ENCODE measurements at regions not wholly inside any gene's neighbourhood (a gene's known extent, or its start where the extent isn't known, plus 50 kb on each side); places are given as distances from the start of the nearest gene placed in this dataset.

DNA sequence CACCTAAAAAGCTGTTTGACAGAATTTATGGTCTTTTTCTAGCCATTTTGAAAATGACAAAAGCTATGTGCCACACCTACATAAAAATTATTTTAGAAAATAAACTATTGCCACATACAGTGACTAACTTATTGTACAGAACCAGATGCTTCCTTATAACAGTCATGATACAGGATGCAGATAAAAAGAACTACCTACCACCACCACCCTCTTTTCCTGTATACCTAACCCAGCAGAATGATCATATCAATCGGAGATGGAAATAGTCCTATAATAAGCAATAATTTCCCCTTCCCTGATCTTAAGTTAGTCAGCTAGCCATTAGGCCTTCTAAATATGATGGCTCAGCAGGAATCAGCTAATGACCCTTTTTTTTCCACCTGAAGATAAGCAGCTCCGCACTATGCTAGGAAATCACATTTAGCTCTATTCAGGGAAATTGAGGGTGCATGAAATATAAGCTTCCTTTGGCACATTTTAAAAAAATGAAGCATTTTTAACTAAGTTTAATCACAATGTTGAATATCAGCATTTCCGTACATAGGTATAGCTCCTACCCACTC lies 155.5 kb upstream of the SETMAR start:
- TF ChIP-seq, protein P1, sequence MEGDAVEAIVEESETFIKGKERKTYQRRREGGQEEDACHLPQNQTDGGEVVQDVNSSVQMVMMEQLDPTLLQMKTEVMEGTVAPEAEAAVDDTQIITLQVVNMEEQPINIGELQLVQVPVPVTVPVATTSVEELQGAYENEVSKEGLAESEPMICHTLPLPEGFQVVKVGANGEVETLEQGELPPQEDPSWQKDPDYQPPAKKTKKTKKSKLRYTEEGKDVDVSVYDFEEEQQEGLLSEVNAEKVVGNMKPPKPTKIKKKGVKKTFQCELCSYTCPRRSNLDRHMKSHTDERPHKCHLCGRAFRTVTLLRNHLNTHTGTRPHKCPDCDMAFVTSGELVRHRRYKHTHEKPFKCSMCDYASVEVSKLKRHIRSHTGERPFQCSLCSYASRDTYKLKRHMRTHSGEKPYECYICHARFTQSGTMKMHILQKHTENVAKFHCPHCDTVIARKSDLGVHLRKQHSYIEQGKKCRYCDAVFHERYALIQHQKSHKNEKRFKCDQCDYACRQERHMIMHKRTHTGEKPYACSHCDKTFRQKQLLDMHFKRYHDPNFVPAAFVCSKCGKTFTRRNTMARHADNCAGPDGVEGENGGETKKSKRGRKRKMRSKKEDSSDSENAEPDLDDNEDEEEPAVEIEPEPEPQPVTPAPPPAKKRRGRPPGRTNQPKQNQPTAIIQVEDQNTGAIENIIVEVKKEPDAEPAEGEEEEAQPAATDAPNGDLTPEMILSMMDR (IDR thresholded peaks at IDR 0.05), result no peak
- no peak for TF ChIP-seq POLR2A (IDR thresholded peaks at IDR 0.05)

Measured in body of pancreas (tissue), 4 donors.